Neural crest cell (in vitro differentiated cells): ENCODE measurements at regions not wholly inside any gene's neighbourhood (a gene's known extent, or its start where the extent isn't known, plus 50 kb on each side); places are given as distances from the start of the nearest gene placed in this dataset.

Experiments used
- DNase-seq: peaks from one replicate; pipeline ENCODE4 v3.0.0; 2021; ENCODE audit warnings: low read depth, mixed read lengths, low spot score
- H3K27ac Mint-ChIP-seq: one replicate; pipeline ENCODE4 v1.8.0; 2021; ENCODE audit warnings: mild to moderate bottlenecking, mixed read lengths; ENCODE audit not compliant: unreplicated experiment
- H3K27me3 Mint-ChIP-seq: 2 replicates; pipeline ENCODE4 v1.8.0; 2021; ENCODE audit warnings: low read depth, mild to moderate bottlenecking, mixed read lengths
- H3K36me3 Mint-ChIP-seq: 2 replicates; pipeline ENCODE4 v1.8.0; 2021; ENCODE audit warnings: low read depth, mild to moderate bottlenecking, mixed read lengths
- H3K4me1 Mint-ChIP-seq: 2 replicates; pipeline ENCODE4 v1.8.0; 2021; ENCODE audit warnings: mixed read lengths
- H3K4me3 Mint-ChIP-seq: one replicate; pipeline ENCODE4 v1.8.0; 2021; ENCODE audit warnings: mild to moderate bottlenecking, mixed read lengths
- H3K9me3 Mint-ChIP-seq: 2 replicates; pipeline ENCODE4 v1.8.0; 2021; ENCODE audit warnings: mixed read lengths
- CTCF ChIP-seq: fragments of 200-600 bp; sonication (generic); conservative IDR thresholded peaks from 2 replicates; pipeline ENCODE4 v1.5.0; 2021; ENCODE audit warnings: antibody characterized with exemption, mild to moderate bottlenecking

GRCh38 chr3:99477650-99478049, 160.7 kb upstream of the COL8A1 start:
- H3K4me3 Mint-ChIP-seq: no peak overlapping the region
- no peak for TF ChIP-seq CTCF
- no peaks in the 10 kb centered on the region for H3K4me1 Mint-ChIP-seq
- no peaks in the 10 kb centered on the region for H3K27me3 Mint-ChIP-seq
- peaks cover 5% of the 10 kb centered on the region for H3K9me3 Mint-ChIP-seq
- H3K36me3 Mint-ChIP-seq: no peaks in the 10 kb centered on the region
- no peak for DNase-seq
- H3K27ac Mint-ChIP-seq: no peak overlapping the region

- Mint-ChIP-seq H3K36me3 (no peaks in the 10 kb centered on the region), H3K9me3 (peaks cover 5% of the 10 kb centered on the region), H3K4me3 (no peak overlapping the region), H3K27me3 (no peaks in the 10 kb centered on the region), H3K27ac (no peak overlapping the region), H3K4me1 (no peaks in the 10 kb centered on the region)
- no peak for TF ChIP-seq CTCF
- no peak for DNase-seq
Measured at GRCh38 chr3:99475229-99475628, 163.2 kb upstream of the COL8A1 start.

- no peak overlapping the region for H3K27ac Mint-ChIP-seq
- no peak for TF ChIP-seq CTCF
- H3K4me3 Mint-ChIP-seq: no peak overlapping the region
- no peaks in the 10 kb centered on the region for H3K4me1 Mint-ChIP-seq
- peaks cover 5% of the 10 kb centered on the region for H3K9me3 Mint-ChIP-seq
- DNase-seq: no peak
- H3K36me3 Mint-ChIP-seq: no peaks in the 10 kb centered on the region
- H3K27me3 Mint-ChIP-seq: no peaks in the 10 kb centered on the region
Measured at GRCh38 chr3:99474776-99475175, 163.6 kb upstream of the COL8A1 start.

- TF ChIP-seq CTCF: no peak
- Mint-ChIP-seq H3K36me3 (no peaks in the 10 kb centered on the region), H3K27ac (no peak overlapping the region), H3K27me3 (no peaks in the 10 kb centered on the region), H3K4me1 (no peaks in the 10 kb centered on the region), H3K9me3 (peaks cover 4% of the 10 kb centered on the region), H3K4me3 (no peak overlapping the region)
- no peak for DNase-seq
Measured at GRCh38 chr3:99473321-99473751, 165.1 kb upstream of the COL8A1 start.

GRCh38 chr3:99472385-99472784, 166.0 kb upstream of the COL8A1 start:
- no peak for TF ChIP-seq CTCF
- Mint-ChIP-seq H3K4me3 (no peak overlapping the region), H3K36me3 (no peaks in the 10 kb centered on the region), H3K4me1 (no peaks in the 10 kb centered on the region), H3K9me3 (peaks cover 2% of the 10 kb centered on the region), H3K27me3 (no peaks in the 10 kb centered on the region), H3K27ac (no peak overlapping the region)
- no peak for DNase-seq
